Vagina (tissue), 2 donors: ENCODE measurements at regions not wholly inside any gene's neighbourhood (a gene's known extent, or its start where the extent isn't known, plus 50 kb on each side); places are given as distances from the start of the nearest gene placed in this dataset.

Experiments
- CTCF ChIP-seq, 3 experiments: fragments of 450-650 bp in 2 of 3; fragments of 200-600 bp in 1 of 3; sonication (generic) in 1 of 3; IDR thresholded peaks; one replicate each; pipeline ENCODE4 v1.5.1; 2017 to 2019; ENCODE audit warnings: antibody characterized with exemption in 3 of 3, mild to moderate bottlenecking in 2 of 3, moderate library complexity in 2 of 3
- POLR2AphosphoS5 ChIP-seq, 2 donors: sonication (generic); formaldehyde crosslinking; IDR thresholded peaks; one replicate each; pipeline ENCODE4 v1.9.0; 2017; ENCODE audit warnings: antibody characterized with exemption in 2 of 2, mild to moderate bottlenecking in 2 of 2, low read depth in 1 of 2; ENCODE audit not compliant: insufficient read depth in 1 of 2

DNA sequence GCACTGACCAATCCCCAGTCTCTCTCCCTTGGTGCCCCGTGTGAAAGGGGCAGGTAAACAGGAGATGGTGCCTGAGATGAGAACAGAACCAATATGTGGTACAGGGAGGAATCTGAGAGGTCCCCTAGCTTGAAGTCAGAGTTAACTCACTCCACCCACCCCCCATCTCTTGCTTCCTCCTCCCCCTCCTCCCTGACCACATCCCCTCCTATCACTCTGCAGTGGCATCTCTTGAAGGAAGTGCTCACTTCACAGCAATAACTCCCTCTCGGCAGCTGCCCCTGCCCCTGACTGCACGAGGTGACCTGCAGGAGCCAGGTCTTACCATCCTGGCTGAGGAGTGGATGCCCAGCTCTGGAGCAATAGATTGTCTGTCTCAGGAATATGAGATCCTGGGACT lies 224.0 kb downstream of the GAS1 start:
- TF ChIP-seq CTCF (IDR thresholded peaks at IDR 0.05) (no peak), POLR2AphosphoS5 (IDR thresholded peaks at IDR 0.05; ENCODE audit: insufficient read depth in 1 of 2, low read depth in 1 of 2) (no peak)
